GDM1 (cell line): ENCODE measurements at regions not wholly inside any gene's neighbourhood (a gene's known extent, or its start where the extent isn't known, plus 50 kb on each side); places are given as distances from the start of the nearest gene placed in this dataset.

ENCODE experiments used
- DNase-seq: peaks from one replicate; lab custom pipeline; 2025; lab: John Stamatoyannopoulos, UW

GRCh38 chr10:47231414-47231813 is 68.6 kb upstream of the GDF10 start:
- DNase-seq = no peak

GRCh38 chr10:47233631-47234030 is 66.4 kb upstream of the GDF10 start:
- no peak for DNase-seq

- no peak for DNase-seq
Observed at GRCh38 chr10:47235484-47235883, 64.5 kb upstream of the GDF10 start.

DNA sequence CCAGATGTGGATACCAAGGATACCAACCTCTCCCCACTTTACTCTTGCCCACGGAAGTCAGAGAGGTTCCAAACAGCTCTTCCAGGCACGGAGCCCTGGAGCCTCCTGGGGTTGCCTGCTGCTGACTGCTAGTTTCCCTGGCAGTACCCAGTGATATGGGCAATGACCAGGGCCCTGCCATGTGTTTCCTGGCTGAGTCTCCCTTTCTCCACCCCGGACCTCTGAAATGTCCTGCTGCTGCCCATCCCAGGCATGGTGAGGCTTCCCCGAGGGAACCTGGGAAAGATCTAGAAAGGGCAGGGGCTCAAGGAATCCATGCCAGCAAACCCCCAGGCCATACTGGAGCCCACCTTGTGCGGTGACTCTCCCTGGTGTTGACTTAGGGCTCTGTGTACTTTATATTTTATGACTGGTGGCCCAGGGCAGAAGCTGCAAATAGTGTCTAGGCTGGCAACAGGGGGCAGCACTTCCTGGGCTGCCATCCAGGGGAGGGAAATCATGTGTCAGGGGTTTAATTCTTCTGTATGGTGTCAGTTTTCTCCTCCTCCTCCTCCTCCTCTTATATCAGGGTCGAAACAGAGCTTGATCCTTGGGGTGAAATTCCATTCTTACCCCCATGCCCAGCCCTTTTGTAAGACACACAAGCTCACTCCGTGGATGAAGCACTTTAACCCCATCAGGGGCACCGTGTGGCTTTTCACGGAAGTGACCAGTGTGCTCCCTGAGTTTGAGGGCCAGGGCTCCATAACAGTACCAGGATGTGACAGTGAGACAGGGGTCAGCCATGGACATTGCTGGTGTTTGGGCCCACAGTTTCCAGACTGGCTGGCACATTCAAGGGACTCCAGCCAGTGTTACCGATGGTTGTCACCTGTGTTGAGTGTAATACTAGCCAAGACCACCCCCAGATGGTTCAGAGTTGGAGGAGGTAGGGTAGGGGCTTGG is 62.4 kb upstream of the GDF10 start:
- no peak for DNase-seq

GRCh38 chr10:47238331-47239095 is 61.5 kb upstream of the GDF10 start:
- no peak for DNase-seq

GRCh38 chr10:47239211-47239610 is 60.8 kb upstream of the GDF10 start:
- DNase-seq = no peak

GRCh38 chr10:47240173-47240572 is 59.8 kb upstream of the GDF10 start:
- DNase-seq = no peak

GRCh38 chr10:47241256-47241655 is 58.7 kb upstream of the GDF10 start:
- no peak for DNase-seq

DNA sequence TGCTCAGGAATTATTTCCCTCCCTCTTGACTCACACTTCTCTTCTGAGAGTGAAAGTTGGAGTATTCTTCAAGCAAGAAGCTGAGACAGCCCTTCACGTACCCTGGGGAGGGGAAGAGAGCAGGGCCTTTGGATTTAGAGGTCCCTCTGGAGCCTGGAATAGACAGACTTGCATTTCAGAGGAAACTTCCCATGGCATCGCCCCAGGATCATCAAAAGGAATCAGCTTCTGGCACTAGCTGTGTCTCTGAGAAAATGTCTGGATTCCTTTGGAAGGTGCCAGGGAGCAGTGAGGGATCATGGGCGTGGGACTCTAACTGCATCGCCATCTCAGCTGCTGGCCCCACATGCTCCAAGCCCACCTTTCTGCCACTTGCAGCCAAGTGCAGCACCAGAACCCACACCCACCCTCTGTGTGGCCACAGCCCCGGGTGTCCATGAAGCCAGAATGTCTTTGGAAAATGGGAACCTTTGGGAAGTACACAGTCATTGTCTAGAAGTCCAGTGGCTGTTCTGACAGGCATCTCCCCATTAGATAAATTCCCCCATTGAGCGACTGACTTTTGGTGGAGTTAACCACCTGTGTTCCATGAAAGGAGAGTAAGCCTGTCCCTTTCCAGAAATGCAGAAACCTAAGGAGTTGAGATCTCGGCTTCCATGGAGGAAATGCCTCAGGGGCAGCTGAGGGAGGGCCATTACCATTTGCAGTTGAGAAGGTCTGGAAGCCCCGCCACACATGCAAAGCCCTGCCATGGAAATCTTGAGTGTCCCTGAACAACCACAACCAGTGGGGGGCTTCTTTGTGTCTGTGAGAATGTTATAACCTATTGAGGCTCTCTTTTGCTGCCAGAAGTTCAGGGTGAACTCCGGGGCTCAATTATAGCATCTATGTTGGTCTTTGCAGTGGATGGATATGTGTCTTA is 57.8 kb upstream of the GDF10 start:
- DNase-seq = no peak

DNA sequence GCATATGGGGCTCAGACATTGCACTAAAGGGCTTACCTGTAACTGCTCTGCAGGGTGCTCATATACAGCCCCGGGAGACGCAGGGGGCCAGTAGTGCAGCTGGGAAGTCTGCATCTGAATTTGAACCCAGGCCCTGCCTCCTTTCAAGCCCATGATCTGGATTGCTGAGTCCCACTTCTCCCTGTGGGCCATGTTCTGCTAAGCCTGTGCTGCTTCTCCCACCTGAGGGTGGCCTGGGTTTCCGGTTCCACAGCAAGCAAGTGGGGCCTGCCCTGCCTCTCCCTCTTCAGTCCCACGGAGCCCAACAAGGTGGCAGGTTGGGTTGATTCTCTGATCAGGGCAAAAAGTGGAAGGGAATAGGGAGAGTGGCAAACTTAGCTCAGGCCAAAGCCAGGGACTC is 56.6 kb upstream of the GDF10 start:
- DNase-seq = no peak

DNA sequence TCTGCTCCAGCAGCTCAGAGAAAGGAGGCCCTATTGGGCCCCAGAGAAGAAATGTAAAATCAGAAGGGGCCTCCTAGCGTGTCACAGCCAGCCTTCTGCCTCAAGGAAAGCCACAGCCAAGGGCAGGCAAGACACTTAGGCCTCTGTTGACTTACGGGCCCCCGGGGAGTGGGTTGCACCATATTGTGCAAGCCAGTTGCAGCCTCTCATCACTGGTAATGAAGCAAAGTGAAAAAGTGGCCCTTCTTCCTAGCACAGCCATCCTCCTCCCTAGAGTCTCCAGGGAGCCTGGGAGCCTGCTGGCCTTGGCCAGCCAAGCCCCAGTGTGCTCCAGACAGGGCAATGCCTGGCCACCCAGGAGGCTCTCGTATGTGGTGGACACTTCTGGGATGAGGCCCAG is 56.2 kb upstream of the GDF10 start:
- DNase-seq = no peak

DNA sequence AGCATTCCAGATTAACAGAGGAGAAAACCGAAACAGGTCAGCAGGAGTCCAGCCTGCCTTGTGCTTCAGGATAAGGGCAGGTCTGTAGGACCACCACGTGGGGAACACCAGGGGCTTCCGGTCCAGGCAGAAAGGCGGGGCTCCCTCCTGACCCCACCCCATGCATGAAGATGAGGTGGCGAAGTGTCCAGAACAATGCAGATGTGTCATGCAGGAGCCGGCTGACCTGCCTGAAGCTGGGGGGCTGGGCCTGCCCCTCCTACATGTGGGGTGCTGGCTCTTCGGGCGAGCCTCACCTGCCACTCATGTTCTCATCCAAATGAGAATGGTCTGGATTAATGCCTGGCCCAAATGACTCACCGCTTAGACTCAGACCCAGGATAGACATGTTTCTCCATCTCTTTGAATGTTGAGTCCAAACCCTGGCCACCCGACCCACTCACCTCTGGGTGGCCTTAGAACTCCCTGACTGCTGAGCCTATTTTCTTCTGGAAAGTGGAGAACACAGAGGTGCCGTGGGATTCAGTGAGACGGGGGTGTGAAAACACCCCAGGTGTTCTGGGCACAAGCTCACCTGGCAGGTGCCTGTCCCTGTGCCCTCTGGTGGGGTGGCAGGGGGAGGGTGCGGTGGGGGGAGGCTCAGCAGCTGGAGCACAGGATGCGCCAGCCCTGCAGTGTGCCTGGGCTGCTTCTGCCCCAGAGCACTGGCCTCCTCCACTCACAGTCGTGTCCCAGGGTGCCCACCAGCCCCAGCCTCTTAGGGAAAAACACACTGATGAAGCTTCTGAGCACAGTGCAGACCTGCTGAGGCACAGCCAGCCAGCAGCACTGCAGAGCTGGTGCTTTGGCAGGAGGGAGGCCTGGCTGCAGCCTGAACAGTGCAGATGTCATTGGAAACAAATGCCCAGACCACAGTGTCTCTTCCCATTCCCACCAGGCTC is 55.2 kb upstream of the GDF10 start:
- no peak for DNase-seq

GRCh38 chr10:47245731-47246350 is 54.2 kb upstream of the GDF10 start:
- no peak for DNase-seq

GRCh38 chr10:47246406-47247147 is 53.4 kb upstream of the GDF10 start:
- no peak for DNase-seq

- no peak for DNase-seq
Observed at GRCh38 chr10:47247148-47248059, 52.6 kb upstream of the GDF10 start.

GRCh38 chr10:47248386-47249090 is 51.5 kb upstream of the GDF10 start:
- no peak for DNase-seq

GRCh38 chr10:47249881-47250280 is 50.1 kb upstream of the GDF10 start:
- DNase-seq = no peak
